8988T (cell line): ENCODE measurements at regions not wholly inside any gene's neighbourhood (a gene's known extent, or its start where the extent isn't known, plus 50 kb on each side); places are given as distances from the start of the nearest gene placed in this dataset.
"Not testable (repeated sequence)": the region's sequence is repeated elsewhere in the genome, so short reads cannot be mapped to it uniquely, and the experiment has no call there.

Experiments used
- DNase-seq: peaks from one replicate; pipeline ENCODE4 v3.0.0; 2011

DNA sequence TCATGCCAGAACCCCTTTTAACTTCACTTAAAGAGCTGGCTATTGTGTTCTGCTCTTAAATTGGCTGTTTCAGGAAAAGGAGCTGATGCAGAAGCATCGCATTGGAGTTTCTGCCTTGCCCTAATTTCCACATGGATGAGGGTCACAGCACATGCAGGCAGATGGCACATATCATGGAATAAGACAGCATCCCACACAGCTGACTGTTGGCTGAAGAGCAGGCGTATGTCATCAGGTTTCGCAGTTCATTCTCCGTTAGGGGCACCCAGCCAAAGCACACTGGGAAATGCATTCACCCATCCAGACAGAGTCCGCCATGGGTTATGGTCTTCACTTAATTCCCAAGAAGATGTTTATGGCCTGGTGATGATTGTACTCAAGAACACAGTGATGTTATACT lies 572.5 kb downstream of the LIG4 start:
- DNase-seq, result no peak

DNA sequence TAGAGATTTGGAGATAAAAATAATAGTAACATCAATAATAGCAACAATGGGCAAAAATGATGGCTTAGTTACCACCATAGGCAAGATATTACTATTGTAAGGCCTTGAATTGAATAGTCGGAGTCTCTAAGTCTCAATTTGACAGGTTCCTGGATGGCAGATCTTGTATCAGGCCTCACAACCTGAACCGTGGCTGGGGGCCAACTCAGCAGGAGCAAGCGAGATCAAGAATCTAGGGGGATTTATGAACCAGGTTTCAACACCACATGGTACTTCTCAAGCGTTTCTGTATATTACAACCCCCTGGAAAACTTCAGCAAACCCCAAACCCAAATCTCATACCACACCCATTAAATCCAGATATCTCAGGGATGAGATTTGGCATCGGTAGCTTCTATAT lies 573.8 kb downstream of the LIG4 start:
- DNase-seq, result no peak

DNA sequence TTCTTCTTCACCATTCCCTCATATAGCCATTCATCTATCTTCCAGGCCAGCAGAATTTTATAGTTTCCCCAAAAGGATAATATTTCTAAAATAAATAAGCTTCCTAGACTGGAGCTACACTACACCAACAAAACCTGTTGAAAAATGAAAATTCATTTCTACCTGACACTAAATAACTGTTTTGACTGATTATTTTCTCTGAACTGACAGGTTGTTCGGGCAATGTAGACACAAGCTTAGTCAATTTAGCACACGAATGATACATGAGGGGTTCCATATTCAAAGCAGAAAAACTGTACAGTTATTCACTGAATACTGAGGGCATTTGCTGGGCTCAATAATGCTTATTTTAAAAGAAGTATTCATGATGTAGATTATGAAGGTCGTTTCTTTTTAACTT lies 589.7 kb downstream of the LIG4 start:
- DNase-seq, result no peak

DNA sequence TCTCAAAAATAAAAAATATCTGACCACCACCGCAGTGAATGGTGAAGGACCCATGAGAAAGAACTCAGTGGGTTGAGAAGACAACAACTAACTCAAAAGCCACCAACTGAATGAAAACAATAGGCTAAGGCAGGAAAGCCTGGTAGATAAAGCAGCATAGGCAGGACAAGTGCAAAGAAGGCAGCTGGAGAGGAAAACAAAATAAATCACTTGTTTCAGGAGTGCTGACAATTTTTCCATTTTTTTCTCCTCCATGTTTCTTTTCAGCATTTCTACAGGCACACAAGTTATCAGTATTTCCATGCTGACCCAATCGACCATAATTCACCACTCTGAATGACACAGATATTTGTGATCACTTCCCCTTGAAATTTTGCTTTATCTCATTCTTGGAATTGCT lies 597.8 kb downstream of the LIG4 start:
- no peak for DNase-seq

DNA sequence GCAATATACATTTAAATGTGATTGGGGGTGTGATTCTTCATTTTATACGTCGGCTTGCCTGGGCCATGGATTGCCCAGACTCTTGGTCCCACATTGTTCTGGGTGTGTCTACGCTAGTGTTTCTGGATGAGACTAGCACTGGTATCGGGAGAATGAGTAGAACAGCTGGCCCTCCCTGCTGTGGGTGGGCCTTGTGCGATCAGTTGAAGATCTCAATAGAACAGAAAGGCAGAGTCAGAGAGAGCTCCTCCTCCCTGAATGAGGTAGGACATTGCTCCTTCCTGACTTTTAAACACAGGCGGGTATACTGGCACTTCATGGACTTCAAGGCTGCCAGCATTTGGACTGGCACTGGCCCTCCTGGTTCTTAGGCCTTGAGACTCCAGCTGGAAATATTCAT lies 603.0 kb downstream of the LIG4 start:
- no peak for DNase-seq

DNA sequence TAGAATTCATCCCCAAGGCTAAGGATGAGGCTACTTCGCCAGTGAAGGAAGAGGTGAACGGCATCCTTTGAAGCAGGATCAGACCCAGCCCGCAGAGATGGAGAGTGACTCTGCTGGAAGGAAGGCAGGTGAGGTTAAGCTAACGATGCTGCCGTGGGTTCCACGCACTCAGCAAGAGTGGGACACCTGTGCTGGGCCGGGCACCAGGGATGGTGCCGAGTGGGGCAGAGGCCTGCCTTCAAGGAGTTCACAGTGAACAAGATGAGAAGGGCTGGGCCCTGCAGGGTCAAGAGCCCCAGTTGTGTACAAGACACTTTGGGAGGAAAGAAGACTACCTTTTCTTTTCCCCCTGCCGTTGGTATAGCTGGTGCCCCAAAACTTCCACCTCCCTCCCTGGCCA lies 606.6 kb downstream of the LIG4 start:
- DNase-seq, result no peak

DNA sequence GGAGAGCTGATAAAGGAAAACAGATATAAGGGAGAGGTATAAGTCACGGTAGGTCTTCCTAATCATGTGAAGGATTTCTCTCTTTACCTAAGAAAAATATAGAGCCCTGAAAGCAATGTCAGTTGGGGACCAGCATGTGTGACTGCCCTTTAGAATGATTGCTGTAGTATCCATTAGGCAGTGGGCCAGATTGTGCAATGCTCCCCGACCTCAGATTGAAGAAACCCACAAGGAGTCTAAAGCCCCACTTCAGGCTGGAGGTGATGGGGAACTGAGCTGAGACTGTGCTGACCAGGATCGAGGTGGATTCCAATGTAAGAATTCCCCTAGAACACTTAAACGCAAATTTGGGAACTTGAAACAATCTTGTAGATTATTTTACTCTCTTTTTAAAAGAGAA lies 614.4 kb downstream of the LIG4 start:
- no peak for DNase-seq

DNA sequence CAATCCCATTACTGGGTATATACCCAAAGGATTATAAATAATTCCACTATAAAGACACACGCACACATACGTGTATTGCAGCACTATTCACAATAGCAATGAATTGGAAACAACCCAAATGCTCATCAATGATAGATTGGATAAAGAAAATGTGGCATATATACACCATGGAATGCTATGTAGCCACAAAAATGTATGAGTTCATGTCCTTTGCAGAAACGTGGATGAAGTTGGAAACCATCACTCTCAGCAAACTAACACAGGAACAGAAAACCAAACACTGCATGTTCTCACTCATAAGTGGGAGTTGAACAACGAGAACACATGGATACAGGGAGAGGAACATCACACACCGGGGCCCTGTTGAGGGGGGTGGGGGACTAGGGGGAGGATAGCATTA lies 619.0 kb downstream of the LIG4 start:
- not testable (repeated sequence) for DNase-seq

DNA sequence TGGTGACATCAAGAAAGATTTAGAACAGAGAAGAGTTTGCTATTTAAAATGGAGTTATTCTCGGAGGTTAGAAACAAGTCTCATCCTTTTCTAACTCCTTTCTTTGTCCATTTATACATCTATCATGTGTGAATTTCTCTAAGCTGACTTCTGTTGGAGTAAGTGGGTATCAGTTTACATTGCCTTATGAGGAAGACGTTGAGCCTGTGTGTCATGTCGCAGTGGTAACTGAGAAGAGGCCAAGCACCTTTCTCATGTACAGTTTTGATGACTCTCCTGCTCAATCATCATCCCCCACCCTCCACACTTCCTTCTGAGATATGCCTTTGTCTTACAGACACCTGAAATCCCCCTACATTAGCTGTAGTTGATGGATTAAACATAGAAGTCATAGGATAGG lies 624.8 kb downstream of the LIG4 start:
- DNase-seq, result no peak

DNA sequence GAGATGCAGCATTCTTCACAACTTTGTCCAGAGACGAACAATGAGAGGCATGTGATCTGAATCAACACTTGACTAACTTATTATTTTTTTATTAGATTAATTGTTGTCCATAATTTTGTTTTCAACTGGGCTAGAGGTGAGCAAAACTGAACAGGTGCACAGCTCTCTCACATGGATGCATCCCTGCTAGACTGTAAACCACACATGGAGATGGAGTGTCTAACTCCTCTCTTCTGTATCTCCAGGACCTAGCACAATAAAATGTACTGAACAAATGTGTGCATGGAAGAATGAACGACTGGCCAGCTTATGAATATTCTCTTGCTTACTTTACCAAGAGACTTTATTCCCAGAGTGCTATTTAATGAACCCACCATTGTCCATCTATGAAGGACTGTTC lies 627.7 kb downstream of the LIG4 start:
- DNase-seq, result no peak

DNA sequence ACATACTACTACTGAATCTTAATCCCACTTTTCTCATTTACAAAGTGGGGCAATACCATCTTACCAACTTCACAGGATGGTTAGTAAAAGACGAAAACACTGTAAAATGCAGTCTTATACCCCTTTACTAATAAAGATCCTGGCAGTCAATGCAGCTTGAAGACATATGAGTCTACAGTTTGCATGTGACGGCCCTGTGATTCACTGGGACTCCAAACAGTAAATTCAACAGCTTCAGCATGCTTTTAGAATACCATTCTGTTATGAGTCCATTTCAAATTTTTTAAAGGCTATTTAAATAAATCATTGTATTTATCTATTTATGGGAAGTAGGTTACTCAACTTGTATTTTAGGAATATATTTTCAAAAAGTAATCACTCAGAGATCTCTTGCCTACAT lies 629.1 kb downstream of the LIG4 start:
- DNase-seq, result no peak

DNA sequence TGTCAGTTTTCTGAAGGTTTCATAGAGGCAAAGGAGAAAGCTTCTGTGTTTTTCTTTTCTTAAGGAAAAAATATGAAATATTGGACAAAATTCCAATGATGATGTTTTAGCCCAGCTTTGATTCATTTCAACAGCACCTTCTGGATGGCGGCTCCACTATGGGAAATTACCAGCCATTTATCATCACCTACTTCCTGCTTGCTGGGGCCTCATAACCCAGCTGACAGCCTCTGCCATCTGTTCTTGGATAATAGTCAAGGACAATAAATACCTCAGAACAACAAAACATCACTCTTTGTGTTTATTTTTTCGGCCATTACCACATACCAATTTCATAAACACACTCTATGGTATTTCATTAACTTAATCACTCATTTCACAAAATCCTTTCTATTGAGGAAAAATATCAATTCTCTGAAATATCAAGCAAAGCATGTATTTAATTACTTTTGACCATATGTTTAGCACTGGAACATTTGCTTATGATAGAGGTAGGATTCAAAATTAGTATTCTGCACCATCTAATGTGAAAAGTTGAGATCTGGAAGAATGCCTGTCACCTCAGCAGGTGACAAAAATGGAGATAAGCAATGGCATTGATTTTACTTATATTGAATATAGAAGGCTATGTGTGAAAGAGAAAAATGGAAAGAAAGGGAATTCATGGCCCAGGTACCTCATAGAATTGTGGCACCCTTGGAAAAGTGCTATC lies 629.7 kb downstream of the LIG4 start:
- no peak for DNase-seq

DNA sequence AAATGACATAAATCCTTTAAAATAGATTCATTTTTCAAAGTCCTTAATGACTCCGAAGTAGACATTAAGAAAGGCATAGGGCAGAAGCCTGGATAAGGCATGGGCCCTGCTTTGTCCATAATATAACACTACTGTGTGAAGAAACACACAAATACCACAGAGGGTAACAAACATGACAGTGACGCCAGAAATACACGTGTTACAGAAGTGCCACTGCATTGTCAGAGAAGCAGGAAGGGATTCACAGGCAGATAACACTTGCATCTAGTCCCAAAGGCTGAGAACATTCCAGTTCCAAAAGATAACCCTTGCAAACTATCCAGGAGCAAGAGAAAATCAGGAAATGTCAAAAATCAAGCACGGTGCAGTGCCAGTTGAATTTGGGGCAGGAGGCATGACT lies 633.2 kb downstream of the LIG4 start:
- no peak for DNase-seq

DNA sequence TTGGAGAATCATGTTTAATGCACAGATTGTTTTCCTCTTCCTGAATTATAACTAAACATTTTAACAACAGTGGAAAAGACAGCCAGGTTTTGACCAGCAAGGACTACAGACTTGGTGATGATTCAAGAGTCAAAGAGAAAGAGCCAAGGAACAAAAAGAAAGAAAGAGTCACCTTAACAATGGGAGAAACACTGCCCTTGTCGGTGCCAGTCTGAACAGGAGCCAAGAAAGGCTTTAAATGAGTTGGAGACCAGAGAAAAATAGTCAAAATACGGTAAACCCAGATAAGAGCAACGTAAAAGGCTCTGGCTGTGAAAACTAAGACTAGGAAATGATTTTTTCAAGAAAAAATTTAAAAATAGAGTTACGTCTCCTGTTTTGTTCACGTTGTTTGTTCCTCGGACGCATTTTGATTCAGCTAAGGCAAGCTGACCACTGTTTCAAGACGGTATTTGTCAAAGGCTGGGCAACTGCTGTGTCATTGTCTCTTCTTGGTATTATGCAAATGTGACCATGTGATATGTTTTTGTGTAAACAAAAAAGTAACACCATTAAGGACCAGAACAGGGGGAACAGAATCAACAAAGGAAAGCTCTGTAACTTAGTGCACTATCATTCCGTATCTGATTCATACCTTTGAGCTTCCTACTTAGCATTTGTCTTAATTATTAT lies 634.5 kb downstream of the LIG4 start:
- DNase-seq, result no peak

DNA sequence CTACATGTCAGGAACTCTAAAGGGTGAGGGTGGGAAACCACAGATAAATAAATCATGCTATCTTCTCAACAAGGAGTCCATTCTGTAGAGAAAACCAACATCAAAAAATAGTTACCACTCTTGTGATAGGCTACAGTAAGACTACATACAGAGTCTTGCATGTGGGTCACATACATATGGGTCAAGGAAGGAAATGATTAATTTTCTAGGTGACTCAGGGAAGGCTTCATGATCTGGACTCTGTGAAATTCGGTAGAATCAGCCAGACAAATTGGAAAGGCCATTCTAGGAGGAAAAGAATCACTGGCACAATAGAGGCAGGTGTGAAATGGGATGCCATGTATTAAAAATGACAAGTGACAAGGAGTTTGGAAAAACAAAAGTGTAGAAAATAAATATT lies 638.9 kb downstream of the LIG4 start:
- no peak for DNase-seq

DNA sequence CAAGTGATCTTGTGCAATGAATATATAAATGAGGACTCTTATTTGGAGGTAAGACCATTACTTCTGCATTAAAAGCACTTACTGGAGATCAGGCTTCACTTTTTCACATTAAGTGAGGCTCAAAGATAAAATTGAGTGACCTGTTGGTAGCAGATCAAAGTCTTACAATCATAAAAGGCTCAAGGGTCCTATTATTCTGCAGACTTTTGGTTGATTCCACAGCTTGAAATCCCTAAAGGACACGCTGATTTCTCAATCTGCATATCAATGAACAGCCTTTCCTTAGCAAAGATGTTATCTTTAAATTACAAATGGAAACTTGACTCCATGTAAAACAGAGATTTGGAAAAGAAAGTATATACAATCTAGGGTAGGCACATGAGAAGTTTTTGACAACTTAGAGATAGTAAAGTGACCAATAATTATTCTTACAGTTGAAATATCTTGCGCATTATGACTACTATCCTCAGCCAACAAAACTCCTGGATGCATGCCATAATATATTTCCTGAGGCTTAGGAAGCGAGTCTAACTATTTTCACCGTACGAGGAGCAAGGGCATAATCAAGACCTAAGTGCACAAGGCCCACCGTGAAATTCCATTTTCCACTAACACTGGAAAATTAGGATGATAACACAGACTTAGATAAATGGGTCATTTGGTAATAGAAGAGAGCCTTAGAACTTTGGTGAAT lies 640.7 kb downstream of the LIG4 start:
- DNase-seq, result no peak

DNA sequence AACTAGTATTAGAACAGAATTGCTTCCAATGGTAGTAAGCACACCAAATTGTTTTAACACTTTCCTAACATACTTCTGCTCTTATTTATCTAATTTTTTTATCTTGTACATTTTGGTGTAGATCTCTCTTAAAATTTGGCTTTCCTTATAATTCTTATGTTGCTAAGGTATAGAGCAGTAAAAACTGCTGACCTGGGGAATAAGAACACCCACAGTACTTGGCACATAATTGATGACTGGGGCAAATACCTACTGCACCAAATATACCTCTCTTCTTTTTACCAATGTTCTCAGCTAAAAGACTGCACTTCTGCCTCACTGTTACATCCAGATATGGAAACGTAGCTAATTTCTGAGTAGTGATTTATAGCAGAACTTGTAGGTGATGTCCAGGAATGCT lies 642.2 kb downstream of the LIG4 start:
- no peak for DNase-seq

DNA sequence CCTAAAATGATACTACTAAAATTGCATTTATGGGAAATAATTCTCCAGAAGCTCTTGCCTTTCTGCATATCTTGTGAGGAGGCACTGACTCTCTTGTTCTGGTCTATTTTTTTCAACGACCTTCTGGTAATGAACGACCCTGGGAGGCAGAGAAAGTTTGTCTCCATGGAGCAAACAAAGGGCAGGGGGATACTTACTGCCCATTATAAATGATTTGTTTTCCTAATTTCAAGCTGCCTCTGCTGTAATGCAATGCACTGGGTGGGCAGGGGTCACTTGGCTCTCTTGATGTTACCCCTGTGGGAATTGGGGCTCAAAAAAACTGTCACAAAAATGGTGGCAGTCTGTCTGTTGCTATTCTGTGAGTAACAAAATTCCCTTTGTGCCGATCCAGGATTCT lies 643.2 kb downstream of the LIG4 start:
- DNase-seq, result no peak

DNA sequence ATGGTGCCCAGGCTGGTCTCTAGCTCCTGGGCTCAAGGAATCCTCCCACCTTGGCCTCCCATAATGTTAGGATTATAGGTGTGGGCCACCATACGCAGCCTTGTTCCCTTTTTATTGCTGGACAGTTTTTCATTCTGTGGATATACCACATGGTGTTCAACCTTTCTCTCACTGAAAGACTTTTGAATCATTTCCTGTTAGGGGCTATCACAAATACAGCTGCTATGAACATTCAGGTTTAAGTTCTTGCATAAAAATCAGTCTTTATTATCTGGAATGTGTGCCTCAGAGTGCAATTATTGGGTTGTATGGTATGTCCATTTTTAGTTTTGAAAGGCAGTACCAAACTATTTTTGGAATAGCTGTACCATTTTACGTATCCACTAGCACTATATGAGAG lies 647.2 kb downstream of the LIG4 start:
- DNase-seq, result no peak

DNA sequence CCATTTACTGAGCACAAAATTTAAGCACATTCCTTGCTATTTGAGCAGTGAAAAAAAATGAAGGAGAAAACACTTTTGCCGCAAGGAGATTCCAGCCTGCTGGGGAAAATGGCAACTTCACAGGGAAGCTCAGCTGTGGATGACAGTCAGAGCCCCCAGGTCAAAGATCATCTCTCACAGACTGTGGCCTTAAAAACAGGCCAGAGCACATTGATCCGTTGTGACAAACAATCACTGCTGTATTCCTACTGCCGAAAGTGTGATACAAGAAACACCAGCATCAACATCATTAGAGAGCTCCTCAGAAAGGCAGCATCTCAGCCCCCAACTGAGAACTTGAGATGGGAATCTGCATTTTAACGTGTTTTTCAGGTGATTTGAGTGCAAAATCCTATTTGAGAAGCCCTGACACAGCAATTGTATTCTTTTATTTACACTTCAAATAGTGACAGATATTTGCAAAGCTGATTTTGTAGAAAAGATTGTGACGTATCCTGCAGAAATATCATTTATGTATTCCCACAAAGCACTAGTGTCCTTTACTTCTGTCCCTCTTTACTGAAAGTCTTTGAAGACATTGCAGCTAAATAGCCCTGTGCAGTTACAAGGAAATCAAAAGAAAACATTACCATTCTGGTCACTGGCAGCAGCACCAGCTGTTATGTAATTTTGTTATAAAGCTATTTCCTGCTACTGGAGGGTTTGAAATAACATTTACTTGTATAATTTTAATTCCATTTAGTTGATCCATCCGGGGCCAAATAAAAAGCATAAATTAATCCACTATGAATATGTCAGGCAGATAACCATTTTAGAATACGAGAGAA lies 652.0 kb downstream of the LIG4 start:
- no peak for DNase-seq

DNA sequence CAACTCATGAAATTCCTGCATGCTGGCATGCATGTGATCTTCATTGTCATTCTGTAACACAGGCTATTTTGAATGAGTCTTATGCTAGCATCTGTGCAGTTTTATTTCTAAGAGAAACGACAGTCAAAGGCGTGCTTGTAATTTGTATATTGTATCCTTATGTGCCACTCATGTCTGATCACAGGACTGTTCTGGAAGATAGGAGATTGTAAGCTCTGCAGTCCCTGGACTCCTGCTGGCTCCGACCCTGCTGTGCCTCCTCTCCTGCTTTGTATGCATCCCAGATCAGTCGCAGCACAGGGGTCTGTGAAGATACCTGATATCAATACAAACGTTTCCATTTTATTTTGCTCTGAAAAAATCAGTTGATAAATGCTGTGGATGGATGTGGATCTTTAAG lies 653.1 kb downstream of the LIG4 start:
- DNase-seq, result no peak

DNA sequence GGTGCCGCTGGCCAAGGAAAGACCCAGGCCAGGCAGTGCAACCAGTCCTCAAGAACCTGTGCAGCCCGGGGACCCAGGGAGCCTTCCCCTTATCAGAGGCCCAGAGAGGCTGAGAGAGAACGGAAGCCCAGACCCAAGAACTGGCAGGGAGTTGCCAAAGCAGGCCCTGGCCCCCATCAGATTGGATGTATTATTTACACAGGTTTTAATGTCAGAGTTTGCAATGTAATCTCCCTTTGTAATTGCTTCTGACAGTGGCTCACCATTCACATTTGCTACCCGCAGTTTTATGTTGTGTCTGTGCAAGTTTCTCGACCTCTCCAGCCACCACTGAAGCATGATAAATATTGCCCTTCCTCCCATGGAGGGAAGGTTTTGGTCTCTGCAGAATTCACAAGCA lies 660.9 kb downstream of the LIG4 start:
- DNase-seq, result no peak

DNA sequence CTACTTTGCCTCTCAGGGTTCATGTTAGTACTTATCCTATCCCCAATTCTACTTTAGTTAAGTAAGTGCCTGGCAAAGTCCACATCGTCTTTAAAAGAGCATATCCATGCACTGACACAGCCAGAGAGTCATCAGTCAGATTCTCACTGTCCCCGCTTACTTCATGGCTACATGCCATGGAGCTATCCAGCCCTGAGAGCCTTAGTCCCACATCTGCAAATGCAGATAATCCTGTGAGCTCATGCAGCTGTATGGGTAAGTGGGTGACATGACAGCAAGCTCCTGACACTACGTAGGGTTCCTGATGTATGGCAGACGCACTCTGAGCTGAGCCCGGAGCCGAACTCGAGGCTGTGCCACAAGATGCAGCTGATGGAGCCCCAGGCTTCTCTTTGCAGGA lies 661.5 kb downstream of the LIG4 start:
- DNase-seq, result no peak

DNA sequence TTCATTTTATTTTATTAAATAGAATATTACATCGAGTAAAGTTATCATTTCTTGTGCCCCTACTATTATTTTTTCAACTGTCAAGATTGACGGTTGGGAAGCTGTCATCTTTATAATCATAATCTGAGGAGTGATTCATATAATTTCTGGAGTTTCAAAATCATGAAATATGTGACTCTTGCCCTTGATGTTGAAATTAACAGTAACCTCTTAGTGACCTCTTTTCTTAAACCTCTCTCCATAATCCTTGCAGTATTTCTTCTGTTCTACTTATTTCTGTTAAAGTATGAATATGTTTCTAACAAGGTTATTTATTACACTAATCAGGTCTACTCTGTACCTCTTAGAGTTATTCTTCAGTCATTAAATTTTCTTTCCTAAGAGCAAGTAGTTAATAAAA lies 663.8 kb downstream of the LIG4 start:
- no peak for DNase-seq
